ENCODE measurements at regions not wholly inside any gene's neighbourhood (a gene's known extent, or its start where the extent isn't known, plus 50 kb on each side); places are given as distances from the start of the nearest gene placed in this dataset.

GRCh38 chr10:64546073-64546472 lies 1024.9 kb downstream of the REEP3 start:
- Histone ChIP-seq H3K4me3 (ENCODE audit: low read length) (no peak overlapping the region), H3K9me3 (ENCODE audit: insufficient read depth, low read length) (no peaks in the 10 kb centered on the region), H3K79me2 (ENCODE audit: low read length) (no peaks in the 10 kb centered on the region), H3K36me3 (replicated peaks; ENCODE audit: low read depth, low read length) (no peaks in the 10 kb centered on the region), H2AFZ (ENCODE audit: low read depth, low read length) (no peak overlapping the region), H3K27me3 (ENCODE audit: low read depth, low read length) (no peaks in the 10 kb centered on the region), H4K20me1 (ENCODE audit: insufficient read depth, low read length) (no peaks in the 10 kb centered on the region), H3K4me2 (ENCODE audit: low read length) (no peak overlapping the region), H3K9ac (ENCODE audit: low read length) (no peak overlapping the region), H3K4me1 (ENCODE audit: low read length) (no peaks in the 10 kb centered on the region), H3K27ac (ENCODE audit: low read length) (no peak overlapping the region)
- TF ChIP-seq CTCF (IDR thresholded peaks at IDR 0.05; ENCODE audit: low read depth, low read length) (no peak), EZH2phosphoT487 (IDR thresholded peaks at IDR 0.05; ENCODE audit: low read depth) (no peak)

DNA sequence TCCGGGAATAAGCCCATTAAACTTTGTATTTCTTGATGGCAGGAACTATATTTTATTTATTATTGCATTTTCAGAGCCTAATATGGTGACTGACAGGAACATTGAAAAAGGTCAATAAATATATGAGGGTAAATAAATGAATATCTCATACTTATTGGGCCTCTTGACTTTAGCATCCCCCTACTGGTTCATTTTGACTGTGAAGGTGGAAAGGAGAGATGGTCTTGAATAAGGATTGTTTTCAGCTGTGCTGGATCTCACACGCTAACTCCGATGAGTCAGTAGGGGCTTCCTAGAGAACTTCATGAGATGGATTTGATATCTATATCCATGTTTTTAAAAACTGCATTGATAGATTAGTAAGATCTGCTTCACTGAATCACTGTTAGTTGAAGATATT lies 1026.0 kb downstream of the REEP3 start:
- Histone ChIP-seq H2AFZ (ENCODE audit: low read depth, low read length) (no peak overlapping the region), H3K27ac (ENCODE audit: low read length) (no peak overlapping the region), H3K9me3 (ENCODE audit: insufficient read depth, low read length) (no peaks in the 10 kb centered on the region), H3K4me1 (ENCODE audit: low read length) (no peaks in the 10 kb centered on the region), H3K9ac (ENCODE audit: low read length) (no peak overlapping the region), H3K79me2 (ENCODE audit: low read length) (no peaks in the 10 kb centered on the region), H4K20me1 (ENCODE audit: insufficient read depth, low read length) (no peaks in the 10 kb centered on the region), H3K27me3 (ENCODE audit: low read depth, low read length) (no peaks in the 10 kb centered on the region), H3K4me3 (ENCODE audit: low read length) (no peak overlapping the region), H3K36me3 (replicated peaks; ENCODE audit: low read depth, low read length) (no peaks in the 10 kb centered on the region), H3K4me2 (ENCODE audit: low read length) (no peak overlapping the region)
- TF ChIP-seq CTCF (IDR thresholded peaks at IDR 0.05; ENCODE audit: low read depth, low read length): no peak

DNA sequence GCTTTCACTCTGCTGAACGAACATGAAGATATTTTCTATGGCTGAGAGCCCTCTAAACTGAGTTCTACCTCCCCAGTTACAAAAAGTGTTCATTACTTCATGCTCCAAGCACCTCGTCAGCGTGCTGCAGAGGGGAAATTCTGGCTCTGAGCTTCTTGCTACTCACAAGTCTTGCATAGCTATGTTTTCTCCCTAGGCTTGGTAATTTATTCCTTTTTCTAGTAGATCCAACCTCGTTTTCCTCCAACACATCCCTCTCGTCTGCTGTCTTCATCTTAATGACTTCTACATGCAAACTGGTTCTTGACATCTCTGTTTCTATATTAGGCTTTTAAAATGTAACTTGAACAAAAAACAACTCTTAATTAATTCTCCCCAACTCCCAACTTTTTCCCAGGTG lies 1034.5 kb downstream of the REEP3 start:
- Histone ChIP-seq H3K4me1 (ENCODE audit: low read length) (no peaks in the 10 kb centered on the region), H3K27me3 (ENCODE audit: low read depth, low read length) (no peaks in the 10 kb centered on the region), H3K4me3 (ENCODE audit: low read length) (no peak overlapping the region), H3K79me2 (ENCODE audit: low read length) (no peaks in the 10 kb centered on the region), H3K27ac (ENCODE audit: low read length) (no peak overlapping the region), H3K9me3 (ENCODE audit: insufficient read depth, low read length) (no peaks in the 10 kb centered on the region), H2AFZ (ENCODE audit: low read depth, low read length) (no peak overlapping the region), H3K4me2 (ENCODE audit: low read length) (no peak overlapping the region), H3K9ac (ENCODE audit: low read length) (no peak overlapping the region), H3K36me3 (replicated peaks; ENCODE audit: low read depth, low read length) (no peaks in the 10 kb centered on the region), H4K20me1 (ENCODE audit: insufficient read depth, low read length) (no peaks in the 10 kb centered on the region)
- TF ChIP-seq EZH2phosphoT487 (IDR thresholded peaks at IDR 0.05; ENCODE audit: low read depth) (no peak), CTCF (IDR thresholded peaks at IDR 0.05; ENCODE audit: low read depth, low read length) (no peak)

GRCh38 chr10:64558094-64558835 lies 1037.1 kb downstream of the REEP3 start:
- Histone ChIP-seq H3K79me2 (ENCODE audit: low read length) (no peaks in the 10 kb centered on the region), H3K27me3 (ENCODE audit: low read depth, low read length) (no peaks in the 10 kb centered on the region), H3K9me3 (ENCODE audit: insufficient read depth, low read length) (no peaks in the 10 kb centered on the region), H3K9ac (ENCODE audit: low read length) (no peak overlapping the region), H3K4me2 (ENCODE audit: low read length) (no peak overlapping the region), H3K4me3 (ENCODE audit: low read length) (no peak overlapping the region), H4K20me1 (ENCODE audit: insufficient read depth, low read length) (no peaks in the 10 kb centered on the region), H3K36me3 (replicated peaks; ENCODE audit: low read depth, low read length) (no peaks in the 10 kb centered on the region), H2AFZ (ENCODE audit: low read depth, low read length) (no peak overlapping the region), H3K4me1 (ENCODE audit: low read length) (no peaks in the 10 kb centered on the region), H3K27ac (ENCODE audit: low read length) (no peak overlapping the region)
- TF ChIP-seq EZH2phosphoT487 (IDR thresholded peaks at IDR 0.05; ENCODE audit: low read depth): no peak
- no peak for TF ChIP-seq CTCF (IDR thresholded peaks at IDR 0.05; ENCODE audit: low read depth, low read length)
